GF-D8 (cell line): ENCODE measurements at regions not wholly inside any gene's neighbourhood (a gene's known extent, or its start where the extent isn't known, plus 50 kb on each side); places are given as distances from the start of the nearest gene placed in this dataset.

Experiments
- DNase-seq: peaks from one replicate; lab custom pipeline; 2025; lab: John Stamatoyannopoulos, UW

DNA sequence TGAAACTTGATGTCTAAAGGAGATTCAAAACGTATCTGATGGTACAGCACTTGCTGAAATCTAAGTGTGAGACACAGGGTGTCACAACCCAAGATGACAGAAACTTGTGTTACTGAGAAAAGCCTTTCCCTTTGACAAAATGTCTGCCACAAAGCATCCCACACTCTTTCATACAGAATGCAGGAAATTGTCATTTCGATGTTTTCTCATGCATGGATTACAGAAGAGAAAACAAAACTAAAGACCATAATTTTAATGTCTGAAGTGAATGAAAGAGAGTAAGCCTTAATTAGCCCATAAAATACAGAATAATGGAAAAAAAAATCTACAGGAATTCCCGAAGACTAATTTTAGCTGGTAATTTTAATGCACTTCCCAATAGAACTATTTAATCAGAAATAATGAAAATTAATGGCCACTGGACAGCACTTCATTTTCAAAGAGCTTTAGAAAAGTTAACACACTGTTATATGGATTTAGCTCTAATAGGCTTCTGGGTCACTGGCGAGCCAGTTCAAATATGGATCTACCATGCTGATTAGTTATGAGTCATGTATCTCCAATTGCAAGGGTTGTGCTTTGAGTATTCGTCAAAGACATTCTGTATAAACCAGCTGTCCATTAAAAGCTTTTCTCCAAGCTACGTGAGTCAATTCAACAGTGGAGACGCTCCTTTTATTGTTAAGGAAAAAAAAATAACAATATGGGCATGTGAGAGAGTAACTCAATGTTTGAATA, 656.7 kb downstream of the SLC16A7 start:
- no peak for DNase-seq

- no peak for DNase-seq
Measured at GRCh38 chr12:60255044-60255443, 659.2 kb downstream of the SLC16A7 start.

- DNase-seq: no peak
Measured at GRCh38 chr12:60257063-60257462, 661.2 kb downstream of the SLC16A7 start.

- no peak for DNase-seq
Measured at GRCh38 chr12:60259225-60259624, 663.4 kb downstream of the SLC16A7 start.

- no peak for DNase-seq
Measured at GRCh38 chr12:60262378-60262777, 666.5 kb downstream of the SLC16A7 start.

DNA sequence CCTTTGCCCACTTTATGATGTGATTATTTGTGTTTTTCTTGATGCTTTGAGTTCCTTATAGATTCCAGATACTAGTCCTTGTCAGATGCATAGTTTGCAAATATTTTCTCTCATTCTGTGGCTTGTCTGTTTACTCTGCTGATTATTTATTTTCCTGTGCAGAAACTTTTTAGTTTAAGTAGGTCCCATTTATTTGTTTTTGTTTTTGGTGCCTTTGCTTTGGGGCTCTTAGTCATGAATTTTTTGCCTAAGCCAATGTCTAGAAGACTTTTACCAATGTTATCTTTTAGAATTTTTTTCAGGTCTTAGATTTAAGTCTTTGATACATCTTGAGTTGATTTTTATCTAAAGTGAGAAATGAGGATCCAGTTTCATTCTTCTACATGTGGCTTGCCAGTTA, 667.3 kb downstream of the SLC16A7 start:
- no peak for DNase-seq

DNA sequence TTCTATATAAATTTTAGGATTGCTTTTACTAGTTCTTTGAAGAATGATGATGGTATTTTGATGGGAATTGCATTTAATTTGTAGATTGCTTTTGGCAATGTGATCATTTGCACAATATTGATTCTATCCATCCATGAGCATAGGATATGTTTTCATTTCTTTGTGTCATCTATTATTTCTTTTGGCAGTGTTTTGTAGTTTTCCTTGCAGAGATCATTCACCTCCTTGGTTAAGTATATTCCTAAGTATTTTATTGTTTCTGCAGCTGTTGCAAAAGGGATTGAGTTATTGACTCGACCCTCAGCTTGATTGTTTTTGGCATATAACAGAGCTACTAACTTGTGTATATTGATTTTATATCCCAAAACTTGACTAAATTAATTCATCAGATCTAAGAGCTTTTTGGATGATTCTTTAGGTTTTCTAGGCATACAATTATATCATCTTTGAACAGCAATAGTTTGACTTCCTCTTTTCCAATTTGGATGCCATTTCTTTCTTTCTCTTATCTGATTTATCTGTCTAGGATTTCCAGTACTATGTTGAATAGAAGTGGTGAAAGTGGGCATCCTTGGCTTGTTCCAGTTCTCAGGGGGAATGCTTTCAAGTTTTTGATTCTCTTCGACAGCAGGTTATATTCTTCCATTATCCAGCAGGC, 668.1 kb downstream of the SLC16A7 start:
- no peak for DNase-seq

DNA sequence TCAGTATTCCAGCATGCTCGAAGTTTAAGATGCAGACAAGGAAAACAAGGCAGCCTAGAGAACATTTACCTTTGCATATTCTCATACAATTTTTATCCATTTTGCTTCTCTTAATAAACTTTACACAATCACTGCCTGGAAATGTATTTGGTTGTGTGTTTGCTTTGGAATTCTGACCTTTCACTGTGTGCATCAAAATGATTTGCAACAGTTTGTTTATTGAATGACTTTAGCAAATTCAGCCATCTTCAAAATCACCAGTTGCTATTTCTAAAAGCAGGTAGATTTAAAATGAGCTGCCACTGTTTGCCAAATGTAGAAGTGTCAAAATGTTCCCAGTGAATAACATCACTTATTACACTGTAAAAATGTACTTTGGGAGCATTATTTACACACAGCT, 669.9 kb downstream of the SLC16A7 start:
- no peak for DNase-seq

GRCh38 chr12:60266381-60266852, 670.6 kb downstream of the SLC16A7 start:
- DNase-seq: no peak

DNA sequence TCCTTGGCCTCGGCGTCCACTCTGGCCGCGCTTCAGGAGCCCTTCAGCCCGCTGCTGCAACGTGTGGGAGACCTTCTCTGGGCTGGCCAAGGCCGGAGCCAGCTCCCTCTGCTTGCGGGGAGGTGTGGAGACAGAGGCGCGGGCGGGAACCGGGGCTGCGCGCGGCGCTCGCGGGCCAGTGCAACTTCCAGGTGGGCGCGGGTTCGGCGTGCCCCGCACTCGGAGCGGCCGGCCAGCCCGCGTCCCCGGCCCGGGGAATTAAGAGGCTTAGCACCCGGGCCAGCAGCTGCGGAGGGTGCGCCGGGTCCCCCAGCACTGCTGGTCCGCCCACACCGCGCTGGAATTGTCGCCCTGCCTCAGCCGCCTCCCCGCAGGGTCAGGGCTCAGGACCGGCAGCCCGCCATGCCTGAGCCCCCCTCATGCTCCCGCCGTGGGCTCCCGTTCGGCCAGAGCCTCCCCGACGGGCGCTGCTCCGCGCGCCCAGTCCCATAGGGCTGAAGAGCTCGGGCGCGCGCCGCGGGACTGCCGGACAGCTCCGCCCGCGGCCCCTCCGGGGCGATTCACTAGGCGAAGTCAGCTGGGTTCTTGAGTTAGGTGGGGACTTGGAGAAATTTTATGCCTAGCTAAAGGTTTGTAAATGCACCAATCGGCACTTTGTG, 673.9 kb downstream of the SLC16A7 start:
- DNase-seq: no peak

- DNase-seq: no peak
Measured at GRCh38 chr12:60271816-60272215, 676.0 kb downstream of the SLC16A7 start.

GRCh38 chr12:60278209-60278608, 682.4 kb downstream of the SLC16A7 start:
- DNase-seq: no peak

DNA sequence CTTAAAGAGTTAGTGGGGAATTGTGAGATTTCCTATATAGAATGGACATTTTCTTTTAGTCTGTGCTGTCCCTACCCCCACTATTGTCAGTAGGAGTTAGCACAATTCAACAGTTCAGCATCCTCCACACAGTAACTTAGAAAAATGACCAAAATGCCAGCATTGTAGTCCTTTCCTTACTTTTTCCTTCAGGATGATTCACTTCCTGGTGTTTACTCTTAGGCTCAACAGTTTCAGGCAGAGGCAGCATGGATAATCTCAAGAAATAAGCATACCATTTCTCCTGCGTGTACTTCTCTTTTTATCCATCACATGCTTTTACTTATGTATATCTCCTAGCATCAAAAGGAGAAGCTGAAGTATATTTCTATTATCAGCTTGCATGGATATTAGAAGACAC, 683.4 kb downstream of the SLC16A7 start:
- no peak for DNase-seq

DNA sequence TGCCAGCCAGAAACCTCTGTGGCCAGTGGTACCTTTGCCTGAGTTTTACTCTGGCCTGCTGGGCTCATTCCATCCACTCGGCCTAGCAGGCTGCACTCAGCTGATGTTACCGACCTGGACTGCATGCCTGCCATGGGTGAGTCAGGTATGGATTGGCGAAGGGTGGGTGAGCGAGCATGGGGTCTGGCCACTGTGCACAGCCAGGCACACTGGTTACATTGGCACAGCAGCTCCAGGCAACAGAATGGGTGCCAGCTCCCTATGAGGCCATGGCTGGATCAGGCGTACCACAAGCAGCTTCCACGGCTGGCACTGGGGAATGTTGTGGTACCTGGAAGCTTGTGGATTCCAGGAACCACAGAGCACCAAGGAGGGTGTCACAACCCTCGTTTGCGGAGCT, 685.7 kb downstream of the SLC16A7 start:
- no peak for DNase-seq

DNA sequence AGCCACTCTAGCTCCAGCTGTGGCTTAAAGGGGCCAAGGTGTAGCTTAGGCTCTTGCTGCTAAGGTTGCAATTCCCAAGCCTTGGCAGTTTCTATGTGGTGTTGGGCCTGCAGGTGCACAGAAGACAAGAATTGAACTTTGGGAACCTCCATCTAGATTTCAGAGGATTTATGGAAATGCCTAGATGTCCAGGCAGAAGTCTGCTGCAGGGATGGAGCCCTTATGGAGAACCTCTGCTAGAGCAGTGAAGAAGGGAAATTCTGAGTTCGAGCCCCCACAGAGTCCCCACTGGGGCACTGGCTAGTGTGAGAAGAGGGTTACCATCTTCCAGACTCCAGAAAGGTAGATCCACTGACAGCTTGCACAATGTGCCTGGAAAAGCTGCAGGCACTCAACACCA, 694.7 kb downstream of the SLC16A7 start:
- no peak for DNase-seq

GRCh38 chr12:60308366-60308991, 712.6 kb downstream of the SLC16A7 start:
- DNase-seq: no peak

- no peak for DNase-seq
Measured at GRCh38 chr12:60311940-60312339, 716.1 kb downstream of the SLC16A7 start.

GRCh38 chr12:60317361-60317760, 721.5 kb downstream of the SLC16A7 start:
- no peak for DNase-seq

DNA sequence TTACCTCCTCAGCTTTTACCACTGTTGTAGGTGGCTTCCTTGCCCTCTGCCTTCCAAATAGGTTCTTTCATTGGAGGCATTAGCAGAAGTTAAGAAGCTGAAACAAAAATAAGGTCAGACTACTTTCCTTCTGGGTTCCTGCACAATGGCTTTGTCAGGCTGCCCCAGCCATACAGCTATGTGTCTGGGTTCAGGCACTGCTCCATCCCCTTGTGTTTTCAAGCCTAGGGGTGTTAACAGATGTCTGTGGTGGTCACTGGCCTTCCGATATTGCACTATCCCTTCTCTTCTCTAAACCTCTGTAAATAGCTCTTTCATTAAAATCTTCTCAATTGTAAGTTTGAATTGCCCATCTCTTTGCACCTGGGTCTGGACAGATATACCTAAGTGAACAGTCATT, 728.9 kb downstream of the SLC16A7 start:
- DNase-seq: no peak

DNA sequence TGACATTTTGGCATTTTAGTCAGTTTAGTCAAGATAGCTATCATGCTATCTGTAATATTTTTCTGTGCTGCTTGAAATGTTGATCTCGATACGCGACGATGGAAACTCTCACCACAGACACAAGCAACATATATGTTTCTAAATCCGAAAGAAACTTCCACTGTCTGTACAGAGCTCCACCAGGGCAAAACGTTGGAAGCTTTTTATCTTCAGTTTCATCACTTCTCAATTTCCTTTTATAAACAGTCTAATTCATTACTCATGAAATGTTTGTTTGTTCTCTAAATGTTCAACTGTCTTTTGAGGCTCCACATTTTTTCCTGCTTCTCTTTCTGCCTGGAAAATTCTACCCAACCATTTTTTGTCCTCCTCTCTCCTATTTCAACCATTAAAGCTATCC, 737.6 kb downstream of the SLC16A7 start:
- DNase-seq: no peak

DNA sequence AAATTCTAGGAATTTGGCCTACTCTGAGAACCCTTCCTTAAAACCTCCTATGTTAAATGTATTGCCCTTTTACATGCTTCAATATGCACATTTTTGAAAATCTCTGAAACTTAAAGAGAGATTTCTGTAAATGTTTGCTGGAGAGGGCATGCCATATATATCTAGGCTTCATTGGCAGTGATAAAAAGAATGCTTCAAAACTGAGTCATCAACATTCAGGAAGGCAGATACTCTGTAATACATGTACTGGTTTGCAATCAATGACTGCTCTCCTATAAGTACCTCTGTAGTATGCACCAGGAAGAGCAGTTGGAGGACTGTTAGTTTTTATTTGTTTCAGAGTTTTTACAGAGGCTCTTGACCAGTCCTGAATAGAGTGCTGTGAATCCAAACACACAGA, 739.9 kb downstream of the SLC16A7 start:
- no peak for DNase-seq

DNA sequence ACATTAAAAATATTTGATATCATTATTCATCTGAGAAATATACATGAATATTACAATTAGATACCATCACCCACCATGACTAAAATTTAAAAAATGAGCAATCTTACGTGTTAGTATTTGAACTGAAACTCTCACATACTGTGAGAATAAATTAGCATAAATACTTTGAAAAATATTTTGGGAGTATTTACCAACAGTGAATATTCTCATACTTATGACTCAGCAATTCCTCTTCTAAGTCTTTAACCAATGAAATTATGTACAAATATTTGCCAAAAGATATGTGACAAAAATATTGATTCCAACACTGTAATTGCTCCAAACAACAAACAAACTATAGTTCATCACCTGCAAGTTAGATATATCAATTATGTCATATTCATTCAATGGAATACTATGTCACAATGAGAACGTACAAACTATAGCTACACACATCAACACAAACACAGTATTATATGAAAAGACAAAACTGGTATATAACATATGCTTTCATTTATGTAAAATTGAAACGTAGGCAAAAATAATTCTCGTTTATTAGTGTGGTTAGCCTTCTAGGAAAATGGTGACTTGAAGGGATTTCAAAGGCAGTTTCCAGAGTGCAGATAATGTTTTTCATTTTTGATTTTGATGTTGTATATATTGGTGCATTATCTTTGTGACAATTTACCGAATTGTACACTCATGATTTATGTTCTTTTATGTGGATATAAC, 742.2 kb downstream of the SLC16A7 start:
- no peak for DNase-seq
